ENCODE measurements at regions not wholly inside any gene's neighbourhood (a gene's known extent, or its start where the extent isn't known, plus 50 kb on each side); places are given as distances from the start of the nearest gene placed in this dataset.
A peak's percentile ranks its signal among the peaks of the same experiment; 100 is the strongest.

DNA sequence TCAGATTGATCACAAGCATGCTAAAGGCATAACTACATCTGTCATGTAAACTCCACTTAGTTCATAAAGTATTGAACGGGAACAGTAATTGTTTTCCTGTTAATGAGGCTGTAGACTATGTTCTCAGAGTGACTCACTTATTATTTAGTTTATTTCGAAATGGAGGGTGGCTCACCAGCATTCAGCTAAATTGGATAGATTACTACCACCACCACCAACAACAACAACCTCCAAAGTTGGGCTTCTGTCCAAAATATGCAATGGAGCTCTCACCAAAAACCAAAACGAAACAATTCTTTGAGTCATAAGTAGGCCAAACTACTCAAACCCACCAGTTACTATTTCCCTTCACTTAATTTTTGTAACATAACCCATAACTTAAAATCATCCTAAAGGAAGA, 127.9 kb upstream of the NRBF2 start:
- peak overlapping the region; percentile 36 for H3K4me2 ChIP-seq
- H4K20me1 ChIP-seq (ENCODE audit: insufficient read depth) = no peaks in the 10 kb centered on the region
- peaks cover 17% of the 10 kb centered on the region for H3K4me1 ChIP-seq (ENCODE audit: low read depth, poor library complexity, severe bottlenecking)
- no peak overlapping the region for H3K27ac ChIP-seq
- H3K79me2 ChIP-seq (ENCODE audit: insufficient read depth, low read depth) = no peaks in the 10 kb centered on the region
- H3K4me3 ChIP-seq (IDR thresholded peaks at IDR 0.05; ENCODE audit: insufficient read depth, low read depth, low read length) = no peak overlapping the region
- H2AFZ ChIP-seq (ENCODE audit: low read depth) = peak overlapping the region; percentile 30; the same call in 1 of the 2 replicates
- H3K36me3 ChIP-seq (ENCODE audit: insufficient read depth) = no peaks in the 10 kb centered on the region
- no peaks in the 10 kb centered on the region for H3K27me3 ChIP-seq (ENCODE audit: insufficient read depth, low read depth)
- no peak overlapping the region for H3K9ac ChIP-seq
- TF ChIP-seq, protein P1, sequence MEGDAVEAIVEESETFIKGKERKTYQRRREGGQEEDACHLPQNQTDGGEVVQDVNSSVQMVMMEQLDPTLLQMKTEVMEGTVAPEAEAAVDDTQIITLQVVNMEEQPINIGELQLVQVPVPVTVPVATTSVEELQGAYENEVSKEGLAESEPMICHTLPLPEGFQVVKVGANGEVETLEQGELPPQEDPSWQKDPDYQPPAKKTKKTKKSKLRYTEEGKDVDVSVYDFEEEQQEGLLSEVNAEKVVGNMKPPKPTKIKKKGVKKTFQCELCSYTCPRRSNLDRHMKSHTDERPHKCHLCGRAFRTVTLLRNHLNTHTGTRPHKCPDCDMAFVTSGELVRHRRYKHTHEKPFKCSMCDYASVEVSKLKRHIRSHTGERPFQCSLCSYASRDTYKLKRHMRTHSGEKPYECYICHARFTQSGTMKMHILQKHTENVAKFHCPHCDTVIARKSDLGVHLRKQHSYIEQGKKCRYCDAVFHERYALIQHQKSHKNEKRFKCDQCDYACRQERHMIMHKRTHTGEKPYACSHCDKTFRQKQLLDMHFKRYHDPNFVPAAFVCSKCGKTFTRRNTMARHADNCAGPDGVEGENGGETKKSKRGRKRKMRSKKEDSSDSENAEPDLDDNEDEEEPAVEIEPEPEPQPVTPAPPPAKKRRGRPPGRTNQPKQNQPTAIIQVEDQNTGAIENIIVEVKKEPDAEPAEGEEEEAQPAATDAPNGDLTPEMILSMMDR (conservative IDR thresholded peaks at IDR 0.05; ENCODE audit: low read depth, low read length) = no peak

- Histone ChIP-seq H2AFZ (ENCODE audit: low read depth) (no peak overlapping the region), H3K36me3 (ENCODE audit: insufficient read depth) (no peaks in the 10 kb centered on the region), H3K4me3 (IDR thresholded peaks at IDR 0.05; ENCODE audit: insufficient read depth, low read depth, low read length) (no peak overlapping the region), H3K79me2 (ENCODE audit: insufficient read depth, low read depth) (no peaks in the 10 kb centered on the region), H3K27me3 (ENCODE audit: insufficient read depth, low read depth) (no peaks in the 10 kb centered on the region), H3K9ac (no peak overlapping the region), H4K20me1 (ENCODE audit: insufficient read depth) (no peaks in the 10 kb centered on the region), H3K27ac (no peak overlapping the region), H3K4me1 (ENCODE audit: low read depth, poor library complexity, severe bottlenecking) (peaks cover 17% of the 10 kb centered on the region), H3K4me2 (no peak overlapping the region)
- TF ChIP-seq, protein P1 (conservative IDR thresholded peaks at IDR 0.05; ENCODE audit: low read depth, low read length) = peak; percentile 39; the same call in 1 of the 2 replicates
These were observed 129.2 kb upstream of the NRBF2 start for GRCh38 chr10:63003816-63004453.

GRCh38 chr10:62996925-62997324, 136.2 kb upstream of the NRBF2 start:
- H3K36me3 ChIP-seq (ENCODE audit: insufficient read depth) = no peaks in the 10 kb centered on the region
- H3K4me2 ChIP-seq = no peak overlapping the region
- H4K20me1 ChIP-seq (ENCODE audit: insufficient read depth) = no peaks in the 10 kb centered on the region
- TF ChIP-seq, protein P1 (conservative IDR thresholded peaks at IDR 0.05; ENCODE audit: low read depth, low read length) = no peak
- H3K4me1 ChIP-seq (ENCODE audit: low read depth, poor library complexity, severe bottlenecking) = no peaks in the 10 kb centered on the region
- H3K9ac ChIP-seq = no peak overlapping the region
- no peaks in the 10 kb centered on the region for H3K79me2 ChIP-seq (ENCODE audit: insufficient read depth, low read depth)
- H2AFZ ChIP-seq (ENCODE audit: low read depth) = no peak overlapping the region
- no peak overlapping the region for H3K4me3 ChIP-seq (IDR thresholded peaks at IDR 0.05; ENCODE audit: insufficient read depth, low read depth, low read length)
- H3K27ac ChIP-seq = no peak overlapping the region
- no peaks in the 10 kb centered on the region for H3K27me3 ChIP-seq (ENCODE audit: insufficient read depth, low read depth)

DNA sequence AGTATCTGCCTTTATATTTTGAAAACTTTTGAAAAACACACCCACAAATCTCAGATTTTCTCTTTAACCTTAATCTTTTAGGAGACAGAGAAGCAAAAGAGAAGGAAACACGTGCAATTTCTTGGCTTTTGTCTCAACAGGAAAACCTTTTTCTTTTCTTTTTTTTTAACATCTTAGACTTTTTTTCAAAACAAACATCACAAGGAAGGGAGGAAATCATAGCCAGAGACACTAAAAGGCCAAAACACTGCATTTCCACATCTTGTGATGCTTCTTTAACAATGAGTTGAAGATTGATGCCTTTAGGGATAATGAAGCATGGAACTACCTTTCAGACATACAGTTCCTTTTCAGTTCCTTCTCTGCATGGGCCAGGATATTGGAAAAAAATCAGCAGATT, 136.6 kb upstream of the NRBF2 start:
- H3K9ac ChIP-seq = no peak overlapping the region

More for the DNA sequence above, 136.6 kb upstream of the NRBF2 start:
- H4K20me1 ChIP-seq (ENCODE audit: insufficient read depth) = no peaks in the 10 kb centered on the region
- H3K4me1 ChIP-seq (ENCODE audit: low read depth, poor library complexity, severe bottlenecking) = no peaks in the 10 kb centered on the region
- no peaks in the 10 kb centered on the region for H3K27me3 ChIP-seq (ENCODE audit: insufficient read depth, low read depth)
- H3K27ac ChIP-seq = no peak overlapping the region
- TF ChIP-seq, protein P1 (conservative IDR thresholded peaks at IDR 0.05; ENCODE audit: low read depth, low read length) = no peak
- no peak overlapping the region for H3K4me2 ChIP-seq
- H3K79me2 ChIP-seq (ENCODE audit: insufficient read depth, low read depth) = no peaks in the 10 kb centered on the region
- no peak overlapping the region for H3K4me3 ChIP-seq (IDR thresholded peaks at IDR 0.05; ENCODE audit: insufficient read depth, low read depth, low read length)
- H2AFZ ChIP-seq (ENCODE audit: low read depth) = no peak overlapping the region
- H3K36me3 ChIP-seq (ENCODE audit: insufficient read depth) = no peaks in the 10 kb centered on the region
